NCI-H526 (cell line): ENCODE measurements at regions not wholly inside any gene's neighbourhood (a gene's known extent, or its start where the extent isn't known, plus 50 kb on each side); places are given as distances from the start of the nearest gene placed in this dataset.
"Not testable (repeated sequence)": the region's sequence is repeated elsewhere in the genome, so short reads cannot be mapped to it uniquely, and the experiment has no call there.

Experiments
- DNase-seq, 2 experiments: peaks; one replicate each; lab custom pipeline; 2025; lab: John Stamatoyannopoulos, UW

GRCh38 chr19:56980326-56980725 lies 139.5 kb upstream of the USP29 start:
- DNase-seq = not testable (repeated sequence)

DNA sequence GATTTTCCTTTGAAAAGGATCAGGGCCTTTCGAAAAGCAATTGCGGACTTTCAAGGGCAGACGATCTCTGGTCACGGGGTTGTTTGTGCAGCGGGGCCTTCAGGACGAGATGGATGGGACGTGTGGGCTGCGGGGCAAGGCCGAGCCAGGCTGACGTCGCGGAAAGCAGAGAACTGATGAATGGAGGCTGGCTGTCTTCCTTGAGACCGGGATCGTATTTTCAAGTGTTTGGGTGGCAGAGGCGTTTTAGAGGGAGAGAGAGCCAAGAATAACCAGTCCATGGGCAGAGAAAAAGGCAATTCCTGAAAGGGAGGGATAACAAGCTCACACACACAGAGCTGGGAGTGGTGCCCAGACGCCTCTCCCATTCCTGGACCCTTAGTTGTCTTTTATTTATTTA lies 138.9 kb upstream of the USP29 start:
- DNase-seq = no peak

- not testable (repeated sequence) for DNase-seq
Observed at GRCh38 chr19:56981440-56981839, 138.3 kb upstream of the USP29 start.

DNA sequence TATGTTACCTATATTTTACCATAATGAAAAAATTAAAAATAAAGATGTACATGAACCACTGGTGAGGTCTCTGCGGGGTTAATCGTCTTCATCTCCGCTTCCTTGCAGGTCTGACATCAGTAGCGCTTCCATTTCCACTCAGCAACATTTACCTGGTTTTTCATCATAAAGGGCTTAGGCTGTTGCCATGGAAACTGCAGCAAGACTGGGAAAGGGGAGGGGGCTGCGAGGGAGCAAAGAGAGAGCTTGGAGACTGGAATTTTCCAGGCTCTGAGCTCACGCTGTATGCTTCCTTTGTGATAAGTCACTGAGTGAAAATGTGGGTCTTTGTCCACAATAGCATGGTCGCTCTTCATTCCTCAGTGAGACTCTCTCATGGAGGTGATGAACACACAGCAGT lies 136.6 kb upstream of the USP29 start:
- no peak for DNase-seq

DNA sequence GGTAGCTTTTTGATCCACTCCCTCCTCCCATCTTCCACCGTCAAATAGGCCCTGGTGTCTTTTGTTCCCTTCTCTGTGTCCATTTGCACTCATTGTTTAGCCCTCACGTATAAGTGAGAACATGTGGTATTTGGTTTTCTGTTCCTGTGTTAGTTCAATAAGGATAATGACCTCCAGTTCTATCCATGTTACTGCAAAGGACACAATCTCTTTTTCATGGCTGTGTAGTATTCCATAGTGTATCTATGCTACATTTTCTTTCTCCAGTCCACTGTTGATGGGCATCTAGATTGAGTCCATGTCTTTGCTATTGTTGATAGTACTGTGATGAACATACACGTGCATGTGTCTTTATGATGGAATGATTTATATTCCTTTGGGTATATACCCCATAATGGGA lies 136.0 kb upstream of the USP29 start:
- no peak for DNase-seq

- no peak for DNase-seq
Observed at GRCh38 chr19:56986386-56986785, 133.4 kb upstream of the USP29 start.

DNA sequence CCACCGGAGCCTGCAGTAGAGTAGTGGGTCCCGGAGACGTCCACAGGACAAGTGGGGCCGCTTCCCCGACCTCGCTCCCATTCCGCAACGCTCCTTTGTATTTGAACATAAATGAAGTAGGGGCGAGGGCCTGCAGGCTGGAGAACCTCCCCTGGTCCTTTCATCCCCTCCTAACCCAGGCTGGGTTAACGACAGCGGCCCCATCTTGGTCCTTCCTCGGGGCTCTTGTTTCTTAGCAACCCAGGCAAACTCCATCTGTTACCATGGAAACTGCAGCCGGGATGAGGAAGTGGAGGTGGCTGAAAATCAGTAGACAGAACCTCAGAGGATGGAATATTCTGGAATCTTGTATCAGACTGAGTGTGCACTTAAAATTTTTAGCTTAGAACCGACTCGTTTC lies 132.6 kb upstream of the USP29 start:
- DNase-seq = no peak

- no peak for DNase-seq
Observed at GRCh38 chr19:56988299-56988698, 131.5 kb upstream of the USP29 start.

DNA sequence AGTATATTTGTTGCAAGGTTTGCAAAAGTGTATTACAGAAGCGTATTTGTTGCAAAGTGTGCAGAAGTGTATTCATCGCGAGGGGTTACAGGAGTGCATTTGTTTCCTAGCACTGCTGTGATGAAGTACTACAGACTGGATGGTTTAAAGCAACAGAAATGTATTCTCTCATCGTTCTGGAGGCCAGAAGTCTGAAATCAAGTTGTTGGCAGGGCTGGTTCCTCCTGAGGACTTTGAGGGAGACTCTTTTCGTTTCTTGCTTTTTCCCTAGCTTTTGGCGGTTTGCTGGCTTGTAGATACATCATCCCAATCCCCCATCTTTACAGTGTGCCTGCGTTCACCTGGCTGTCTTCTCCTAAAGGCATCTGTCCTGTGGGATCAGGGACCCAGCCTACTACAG lies 127.9 kb upstream of the USP29 start:
- no peak for DNase-seq

DNA sequence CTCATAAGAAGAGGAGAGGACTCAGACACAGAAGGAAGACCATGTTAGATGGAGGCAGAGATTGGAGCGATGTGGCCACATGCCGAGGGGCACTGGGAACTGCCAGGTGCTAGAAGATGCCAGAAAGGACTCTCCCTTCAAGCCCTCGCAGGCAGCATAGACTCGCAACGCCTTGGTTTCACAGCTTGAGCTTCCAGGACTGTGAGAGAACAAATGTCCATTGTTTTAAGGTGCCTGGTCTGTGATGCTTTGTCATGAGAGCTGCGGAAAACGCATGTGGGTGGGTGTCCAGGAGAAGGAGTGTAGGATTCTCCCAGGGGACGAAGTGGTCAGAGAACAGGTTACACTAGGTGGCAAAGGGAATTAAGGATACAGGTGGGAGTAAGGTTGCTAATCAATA lies 125.9 kb upstream of the USP29 start:
- no peak for DNase-seq

DNA sequence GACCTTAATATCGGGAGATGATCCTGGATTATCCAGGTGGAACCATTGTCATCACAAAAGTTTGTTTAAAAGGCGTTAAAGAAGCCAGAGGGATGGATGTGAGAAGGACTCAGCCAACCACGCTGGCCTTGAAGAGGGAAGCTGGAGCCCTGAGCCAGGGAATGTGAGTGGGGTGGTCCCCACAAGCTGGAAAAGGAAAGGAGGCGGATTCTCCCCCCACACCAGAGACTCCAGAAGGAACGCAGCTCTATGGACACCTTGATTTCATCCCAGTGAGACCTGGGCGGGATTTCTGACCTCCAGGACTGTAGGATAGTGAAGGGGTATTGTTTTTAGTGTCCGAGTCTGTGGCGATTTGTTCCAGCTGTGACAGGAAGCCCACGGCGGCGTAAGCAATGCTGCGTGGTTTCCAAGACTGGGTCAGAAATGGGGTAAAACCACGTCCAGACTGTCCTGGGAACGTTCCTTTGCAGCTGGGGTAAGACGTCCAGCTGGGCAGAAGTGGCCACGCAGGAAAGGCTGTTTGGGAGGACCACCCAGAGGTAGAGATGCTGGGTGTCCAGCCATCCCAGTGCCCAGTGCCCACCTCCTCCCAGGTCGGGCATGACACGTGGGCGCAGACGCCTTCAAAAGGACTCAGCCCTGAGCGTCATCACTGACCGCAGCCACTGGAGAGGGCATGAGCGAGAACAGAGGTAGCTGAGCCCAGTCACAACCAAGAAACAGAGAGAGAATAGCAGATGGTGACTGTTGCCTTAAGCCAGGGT lies 125.4 kb upstream of the USP29 start:
- no peak for DNase-seq

- no peak for DNase-seq
Observed at GRCh38 chr19:56995303-56995702, 124.5 kb upstream of the USP29 start.

DNA sequence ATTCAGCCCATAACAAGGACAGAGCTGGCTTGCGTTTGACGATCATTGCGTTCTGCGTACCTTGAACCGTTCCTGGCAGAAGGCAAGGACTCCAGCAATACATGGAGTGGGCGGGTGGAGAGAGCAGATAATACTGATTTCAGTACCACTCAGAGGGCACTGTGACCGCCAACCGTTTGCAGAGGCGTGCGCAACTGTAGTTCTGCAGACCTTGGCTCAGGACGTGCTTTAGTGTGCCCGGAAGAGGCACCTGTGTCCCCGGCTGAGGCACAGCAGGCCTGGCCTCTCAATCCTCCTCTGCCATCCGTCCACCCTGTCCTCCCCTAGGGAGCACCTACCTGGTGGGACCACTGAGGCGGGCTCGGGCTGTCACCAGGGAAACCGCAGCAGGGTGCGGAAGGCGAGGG lies 117.6 kb upstream of the USP29 start:
- DNase-seq = no peak

DNA sequence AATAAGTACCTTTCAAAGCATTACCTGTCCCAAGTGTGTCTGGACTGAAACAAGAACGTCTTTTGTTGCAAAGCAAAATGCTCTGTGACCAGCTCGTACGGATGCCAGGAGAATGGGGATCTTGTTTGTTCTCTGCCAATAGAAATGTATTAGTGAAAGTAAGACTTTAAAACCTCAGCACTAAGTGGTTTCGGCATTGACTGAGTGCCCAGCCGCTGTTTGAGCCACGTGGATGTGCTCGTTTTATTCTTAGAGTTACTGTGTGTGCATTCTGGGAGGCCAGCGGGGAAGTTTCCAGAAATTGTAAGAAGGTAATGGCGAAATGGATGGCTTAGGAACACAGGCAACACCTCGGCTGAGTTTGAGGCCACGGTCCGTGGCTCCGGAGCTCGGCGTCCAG lies 117.1 kb upstream of the USP29 start:
- no peak for DNase-seq

DNA sequence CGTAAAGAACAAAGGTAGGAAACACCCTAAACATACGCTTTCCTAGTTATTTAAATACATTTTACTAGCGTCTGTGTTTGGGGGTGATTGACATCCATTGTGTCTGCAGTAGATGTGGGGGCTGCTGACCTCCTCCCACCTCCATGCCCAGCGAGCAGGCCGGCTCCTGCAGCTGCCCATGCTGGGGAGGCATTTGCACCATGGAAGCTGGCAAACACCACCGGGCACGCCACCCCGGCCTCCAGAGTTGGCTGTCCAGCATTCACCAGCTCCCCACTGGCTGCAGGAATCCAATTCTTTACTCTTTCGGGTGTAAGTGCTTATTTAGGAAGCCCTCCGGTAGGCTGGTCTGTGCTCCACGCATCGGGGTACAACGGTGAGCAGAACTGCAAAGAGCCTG lies 115.4 kb upstream of the USP29 start:
- DNase-seq = no peak

DNA sequence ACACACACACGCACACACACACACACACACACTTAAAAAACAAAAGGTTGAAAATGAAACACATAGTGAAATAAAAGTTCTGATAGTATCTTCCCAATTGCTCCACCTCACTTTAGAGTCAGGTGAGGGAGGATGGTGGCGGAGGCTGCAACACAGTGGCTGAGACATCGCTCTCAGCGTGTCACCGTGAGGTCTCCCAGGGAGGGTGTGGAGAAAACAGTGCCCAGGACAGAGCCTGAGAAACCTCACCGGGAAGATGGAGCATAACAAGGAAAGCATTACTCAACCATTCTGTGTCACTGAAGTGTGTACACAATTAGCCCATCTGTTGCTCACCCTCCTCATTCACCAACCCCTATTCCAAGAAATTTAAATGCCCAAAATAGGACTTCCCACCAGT lies 111.4 kb upstream of the USP29 start:
- DNase-seq = no peak

DNA sequence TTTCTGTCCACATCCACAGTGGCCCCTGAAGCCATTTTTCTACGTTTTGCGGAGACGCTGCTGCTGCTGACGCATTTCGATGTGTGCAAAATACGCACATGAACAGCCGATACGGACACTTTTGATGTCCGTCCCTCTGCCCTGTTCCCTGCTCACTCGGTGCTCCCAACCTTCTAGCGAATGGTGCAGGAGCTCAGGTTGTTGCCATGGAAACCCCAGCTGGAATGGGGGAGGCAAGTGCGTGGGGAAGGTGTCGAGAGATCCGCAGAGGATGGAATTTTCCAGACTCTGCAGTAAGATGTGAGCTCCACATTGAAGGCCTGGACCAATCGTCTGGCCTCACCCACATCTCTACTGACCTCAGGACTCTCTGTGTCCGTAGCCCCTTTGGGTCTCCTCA lies 109.2 kb upstream of the USP29 start:
- DNase-seq = no peak

GRCh38 chr19:57016076-57016475 lies 103.7 kb upstream of the USP29 start:
- DNase-seq = no peak

GRCh38 chr19:57016491-57016890 lies 103.3 kb upstream of the USP29 start:
- no peak for DNase-seq

GRCh38 chr19:57025491-57025890 lies 94.3 kb upstream of the USP29 start:
- no peak for DNase-seq

- DNase-seq = no peak
Observed at GRCh38 chr19:57026476-57026875, 93.3 kb upstream of the USP29 start.

DNA sequence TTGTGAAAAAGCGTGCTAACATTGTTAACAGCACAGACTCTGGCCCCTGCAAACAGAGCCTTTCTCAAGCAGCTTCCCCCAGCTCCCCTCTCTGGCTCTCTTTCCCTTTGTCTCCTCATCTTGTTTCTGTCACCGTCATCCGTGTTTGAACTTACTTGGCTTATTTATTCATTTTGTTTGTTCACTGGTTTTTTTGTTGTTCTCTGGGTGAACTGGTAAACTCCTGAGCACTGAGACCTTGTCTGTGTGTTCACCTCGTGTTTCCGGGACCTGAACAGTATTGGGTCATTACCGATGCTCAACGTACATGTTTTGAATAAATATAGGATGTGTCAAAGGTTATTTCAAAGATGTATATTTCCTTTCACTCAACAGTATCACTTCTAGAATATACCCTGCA lies 92.4 kb upstream of the USP29 start:
- no peak for DNase-seq

DNA sequence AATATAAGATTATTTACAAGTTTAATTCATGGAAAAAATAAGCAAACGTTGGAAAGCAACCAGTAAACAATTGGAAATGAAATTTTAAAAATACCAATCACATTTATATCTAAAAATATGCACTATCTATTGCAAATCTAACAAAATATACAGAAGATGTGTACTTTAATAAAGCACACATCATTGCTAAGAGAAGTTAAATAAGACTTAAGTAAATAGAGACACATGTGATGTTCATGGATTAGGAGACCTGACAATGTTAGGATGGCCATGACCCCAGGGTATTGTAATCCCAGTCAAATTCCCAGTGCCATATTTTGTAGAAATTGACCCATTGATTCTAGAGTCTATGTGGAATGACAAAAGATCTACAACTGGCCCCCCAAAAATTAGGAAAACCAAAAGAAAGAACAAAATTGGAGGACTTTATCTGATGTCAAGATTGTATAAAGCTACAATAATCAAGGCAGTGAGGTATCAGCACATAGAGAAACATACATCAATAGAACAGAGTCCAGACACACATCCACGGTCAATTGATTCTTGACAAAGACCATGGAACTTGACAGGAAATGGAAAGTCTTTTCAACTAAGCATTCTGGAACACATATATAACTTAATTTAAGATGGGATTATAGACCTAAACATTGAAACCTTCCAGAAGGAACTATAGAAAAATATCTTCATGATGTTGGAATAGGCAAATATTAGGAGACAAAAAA lies 90.8 kb upstream of the USP29 start:
- no peak for DNase-seq

DNA sequence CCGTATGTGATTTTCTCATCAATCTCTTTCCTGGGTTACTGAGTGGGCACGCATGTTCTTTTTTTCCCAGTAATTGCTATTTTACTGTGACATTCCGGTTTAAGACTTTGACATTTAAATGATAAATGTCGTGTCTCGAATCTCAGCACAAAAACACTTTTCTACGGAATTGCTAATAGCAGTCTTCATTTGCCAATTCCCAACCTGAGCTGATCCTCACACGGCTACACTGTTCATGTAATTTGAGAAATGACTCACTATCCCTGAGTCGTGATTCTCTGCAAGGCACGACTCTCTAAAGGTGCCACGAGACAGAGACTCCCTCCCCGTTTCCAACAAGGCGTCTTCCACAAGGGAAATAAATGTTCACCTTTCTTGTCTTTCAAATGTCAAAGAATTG lies 88.7 kb upstream of the USP29 start:
- no peak for DNase-seq
